ENCODE measurements at regions not wholly inside any gene's neighbourhood (a gene's known extent, or its start where the extent isn't known, plus 50 kb on each side); places are given as distances from the start of the nearest gene placed in this dataset.
"Not testable (repeated sequence)": the region's sequence is repeated elsewhere in the genome, so short reads cannot be mapped to it uniquely, and the experiment has no call there.

DNA sequence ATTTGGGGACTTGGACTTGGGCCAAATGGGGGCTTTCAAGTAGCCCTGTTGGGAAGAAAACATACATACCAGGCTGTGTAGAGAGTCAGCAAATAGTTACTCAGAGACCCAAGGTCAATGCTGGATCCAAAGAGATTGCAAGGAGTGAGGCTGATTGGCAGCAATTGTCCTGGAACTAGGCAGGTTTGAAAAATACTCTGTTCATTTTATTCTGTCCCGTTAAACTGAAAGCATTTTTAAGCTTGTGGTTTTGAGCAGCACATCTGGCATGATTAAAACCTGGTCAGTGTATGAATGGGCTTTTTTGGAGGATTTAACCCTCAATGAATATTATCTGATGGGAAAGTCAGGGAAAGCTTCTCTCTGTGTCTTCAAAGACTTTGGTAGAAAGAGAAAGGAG is 294.3 kb upstream of the BOD1L1 start:
- TF ChIP-seq, protein P1, sequence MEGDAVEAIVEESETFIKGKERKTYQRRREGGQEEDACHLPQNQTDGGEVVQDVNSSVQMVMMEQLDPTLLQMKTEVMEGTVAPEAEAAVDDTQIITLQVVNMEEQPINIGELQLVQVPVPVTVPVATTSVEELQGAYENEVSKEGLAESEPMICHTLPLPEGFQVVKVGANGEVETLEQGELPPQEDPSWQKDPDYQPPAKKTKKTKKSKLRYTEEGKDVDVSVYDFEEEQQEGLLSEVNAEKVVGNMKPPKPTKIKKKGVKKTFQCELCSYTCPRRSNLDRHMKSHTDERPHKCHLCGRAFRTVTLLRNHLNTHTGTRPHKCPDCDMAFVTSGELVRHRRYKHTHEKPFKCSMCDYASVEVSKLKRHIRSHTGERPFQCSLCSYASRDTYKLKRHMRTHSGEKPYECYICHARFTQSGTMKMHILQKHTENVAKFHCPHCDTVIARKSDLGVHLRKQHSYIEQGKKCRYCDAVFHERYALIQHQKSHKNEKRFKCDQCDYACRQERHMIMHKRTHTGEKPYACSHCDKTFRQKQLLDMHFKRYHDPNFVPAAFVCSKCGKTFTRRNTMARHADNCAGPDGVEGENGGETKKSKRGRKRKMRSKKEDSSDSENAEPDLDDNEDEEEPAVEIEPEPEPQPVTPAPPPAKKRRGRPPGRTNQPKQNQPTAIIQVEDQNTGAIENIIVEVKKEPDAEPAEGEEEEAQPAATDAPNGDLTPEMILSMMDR (IDR thresholded peaks at IDR 0.05): no peak
- Histone ChIP-seq H3K36me3 (no peaks in the 10 kb centered on the region), H3K27ac (no peak overlapping the region), H3K27me3 (no peaks in the 10 kb centered on the region), H3K4me3 (no peak overlapping the region), H3K9me3 (no peaks in the 10 kb centered on the region), H3K4me1 (peaks cover 0 to 32% (median 2%) of the 10 kb centered on the region in 4 donors)
- intact Hi-C loops (cut with DNase I; ENCODE audit: low total_unique reads): no loop called here
- DNase-seq: no peak

DNA sequence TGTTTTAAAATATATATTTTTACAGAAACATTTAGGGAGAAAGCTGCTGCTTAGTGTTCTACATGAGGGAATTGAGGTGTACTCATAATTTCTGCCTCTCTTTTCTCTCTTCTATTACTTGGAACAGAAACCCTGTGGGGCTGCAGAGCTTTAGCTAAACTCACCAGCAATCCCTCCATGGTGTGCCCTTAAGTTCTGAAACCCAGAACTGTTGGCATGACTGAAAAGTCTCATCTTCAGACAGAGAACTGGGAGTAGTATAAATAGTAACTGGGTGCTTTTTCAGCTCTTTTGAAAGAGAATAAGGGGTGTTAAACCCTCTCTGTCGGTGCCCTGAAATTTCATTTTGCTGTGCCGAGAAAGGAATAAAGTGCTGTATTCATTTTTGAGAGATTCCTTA is 294.9 kb upstream of the BOD1L1 start:
- Histone ChIP-seq H3K27me3 (no peaks in the 10 kb centered on the region), H3K36me3 (no peaks in the 10 kb centered on the region), H3K4me3 (no peak overlapping the region), H3K4me1 (peaks cover 0 to 32% (median 2%) of the 10 kb centered on the region in 4 donors), H3K9me3 (no peaks in the 10 kb centered on the region), H3K27ac (no peak overlapping the region)
- TF ChIP-seq, protein P1 (IDR thresholded peaks at IDR 0.05): no peak
- intact Hi-C loops (cut with DNase I; ENCODE audit: low total_unique reads): no loop called here
- DNase-seq: no peak

- intact Hi-C loops (cut with DNase I; ENCODE audit: low total_unique reads): no loop called here
- no peaks in the 10 kb centered on the region for H3K27me3 ChIP-seq
- TF ChIP-seq, protein P1 (IDR thresholded peaks at IDR 0.05): no peak
Measured at GRCh38 chr4:13922873-13923645, 295.5 kb upstream of the BOD1L1 start.

DNA sequence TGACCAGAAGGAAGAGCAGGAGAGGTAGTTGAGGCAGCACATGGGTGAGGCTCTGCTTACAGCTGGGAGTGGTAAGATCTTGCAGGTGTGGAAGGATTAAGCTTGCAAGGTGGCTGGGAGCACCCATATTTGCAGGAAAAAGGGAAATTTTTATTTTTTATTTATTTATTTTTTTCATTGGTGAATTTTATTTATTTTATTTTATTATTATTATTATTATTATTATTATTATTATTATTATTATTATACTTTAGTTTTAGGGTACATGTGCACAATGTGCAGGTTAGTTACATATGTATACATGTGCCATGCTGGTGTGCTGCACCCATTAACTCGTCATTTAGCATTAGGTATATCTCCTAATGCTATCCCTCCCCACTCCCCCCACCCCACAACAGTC is 297.4 kb upstream of the BOD1L1 start:
- peaks cover 0 to 32% (median 2%) of the 10 kb centered on the region in 4 donors for H3K4me1 ChIP-seq
- intact Hi-C loops (cut with DNase I; ENCODE audit: low total_unique reads); H3K36me3 ChIP-seq; DNase-seq; H3K27ac ChIP-seq; H3K9me3 ChIP-seq; H3K4me3 ChIP-seq; H3K27me3 ChIP-seq: not testable (repeated sequence)

More at GRCh38 chr4:13922873-13923645, 295.5 kb upstream of the BOD1L1 start:
- DNase-seq: no peak
- Histone ChIP-seq H3K36me3 (no peaks in the 10 kb centered on the region), H3K9me3 (no peaks in the 10 kb centered on the region), H3K4me3 (no peak overlapping the region), H3K27ac (no peak overlapping the region), H3K4me1 (peaks cover 0 to 32% (median 2%) of the 10 kb centered on the region in 4 donors)

- H3K4me3 ChIP-seq: no peak overlapping the region
- TF ChIP-seq, protein P1 (IDR thresholded peaks at IDR 0.05): no peak
- no peak overlapping the region for H3K27ac ChIP-seq
- intact Hi-C loops (cut with DNase I; ENCODE audit: low total_unique reads): no loop called here
- H3K9me3 ChIP-seq: no peaks in the 10 kb centered on the region
- H3K36me3 ChIP-seq: no peaks in the 10 kb centered on the region
- H3K4me1 ChIP-seq: peaks cover 0 to 16% (median 0%) of the 10 kb centered on the region in 4 donors
- H3K27me3 ChIP-seq: no peaks in the 10 kb centered on the region
- no peak for DNase-seq
Measured at GRCh38 chr4:13928214-13928613, 300.7 kb upstream of the BOD1L1 start.

GRCh38 chr4:13930155-13930554 is 302.6 kb upstream of the BOD1L1 start:
- Histone ChIP-seq H3K27me3 (no peaks in the 10 kb centered on the region), H3K9me3 (no peaks in the 10 kb centered on the region), H3K4me3 (no peak overlapping the region), H3K4me1 (no peaks in the 10 kb centered on the region), H3K27ac (no peak overlapping the region), H3K36me3 (no peaks in the 10 kb centered on the region)
- intact Hi-C loops (cut with DNase I; ENCODE audit: low total_unique reads): no loop called here
- TF ChIP-seq, protein P1 (IDR thresholded peaks at IDR 0.05): no peak
- no peak for DNase-seq

Measured in tibial artery (tissue), 4 donors.